GM12864 (cell line): ENCODE measurements at regions not wholly inside any gene's neighbourhood (a gene's known extent, or its start where the extent isn't known, plus 50 kb on each side); places are given as distances from the start of the nearest gene placed in this dataset.

Source experiments
- DNase-seq: peaks from one replicate; pipeline ENCODE4 v3.0.0-alpha.2; 2011; ENCODE audit warnings: low read depth
- H3K4me3 ChIP-seq: 2 replicates; pipeline ENCODE4 v1.5.1; 2011; ENCODE audit warnings: mild to moderate bottlenecking, low read depth, low read length, control low read depth
- CTCF ChIP-seq: IDR thresholded peaks from 2 replicates; pipeline ENCODE4 v1.5.1; 2011; ENCODE audit warnings: low read depth, mild to moderate bottlenecking, moderate library complexity, low read length, control low read depth, inconsistent platforms; ENCODE audit errors: missing control alignments

GRCh38 chr16:5775916-5776315 is 678.3 kb upstream of the EEF2KMT start:
- TF ChIP-seq CTCF = no peak
- H3K4me3 ChIP-seq = no peak overlapping the region
- no peak for DNase-seq

GRCh38 chr16:5770118-5770517 is 672.5 kb upstream of the EEF2KMT start:
- TF ChIP-seq CTCF = no peak
- no peak overlapping the region for H3K4me3 ChIP-seq
- DNase-seq = no peak

GRCh38 chr16:5769513-5769912 is 671.9 kb upstream of the EEF2KMT start:
- no peak for TF ChIP-seq CTCF
- DNase-seq = no peak
- H3K4me3 ChIP-seq = no peak overlapping the region

GRCh38 chr16:5768445-5768844 is 670.9 kb upstream of the EEF2KMT start:
- no peak for TF ChIP-seq CTCF
- no peak overlapping the region for H3K4me3 ChIP-seq

GRCh38 chr16:5763176-5763575 is 665.6 kb upstream of the EEF2KMT start:
- DNase-seq = no peak
- no peak for TF ChIP-seq CTCF
- no peak overlapping the region for H3K4me3 ChIP-seq

More at GRCh38 chr16:5768445-5768844, 670.9 kb upstream of the EEF2KMT start:
- DNase-seq = no peak

GRCh38 chr16:5762362-5762761 is 664.8 kb upstream of the EEF2KMT start:
- H3K4me3 ChIP-seq = no peak overlapping the region
- TF ChIP-seq CTCF = no peak
- no peak for DNase-seq

- no peak for DNase-seq
- TF ChIP-seq CTCF = no peak
- H3K4me3 ChIP-seq = no peak overlapping the region
Measured at GRCh38 chr16:5761592-5761991, 664.0 kb upstream of the EEF2KMT start.
